ENCODE measurements at regions not wholly inside any gene's neighbourhood (a gene's known extent, or its start where the extent isn't known, plus 50 kb on each side); places are given as distances from the start of the nearest gene placed in this dataset.
A peak's percentile ranks its signal among the peaks of the same experiment; 100 is the strongest.

DNA sequence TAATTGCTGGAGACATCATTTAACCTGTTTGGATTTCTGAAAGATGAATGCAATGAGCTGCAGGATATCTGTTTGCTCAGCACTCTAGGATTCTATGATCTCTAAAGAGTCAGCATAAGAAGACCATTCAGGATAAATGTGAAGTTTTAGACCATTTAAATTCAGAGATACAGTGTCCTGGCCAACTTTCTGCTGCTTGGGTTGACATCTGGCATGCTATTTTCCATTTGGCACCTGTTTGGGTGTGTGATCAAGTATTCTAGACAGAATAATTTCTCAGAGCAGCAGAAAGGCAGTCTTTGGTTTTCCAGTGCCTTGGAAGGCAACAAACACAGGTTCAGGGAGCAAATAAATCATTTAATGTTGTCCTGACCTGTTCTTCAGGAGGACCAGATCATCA lies 144.8 kb upstream of the NDUFV2 start:
- no TSS peak for BruUV-seq (replicated peaks)
- Mint-ChIP-seq H3K4me3 (ENCODE audit: unreplicated experiment) (no peak overlapping the region), H3K27ac (ENCODE audit: unreplicated experiment) (no peak overlapping the region), H3K4me1 (ENCODE audit: low read depth, unreplicated experiment) (peaks cover 33% of the 10 kb centered on the region), H3K36me3 (ENCODE audit: insufficient read depth, unreplicated experiment) (peaks cover 6% of the 10 kb centered on the region), H3K9me3 (ENCODE audit: unreplicated experiment) (peaks cover 12% of the 10 kb centered on the region), H3K27me3 (ENCODE audit: insufficient read depth, unreplicated experiment) (no peaks in the 10 kb centered on the region)
- no peaks in the 10 kb centered on the region for H3K27me3 ChIP-seq (replicated peaks; ENCODE audit: control insufficient read depth, insufficient read depth, low read length)
- H3K36me3 ChIP-seq (ENCODE audit: control insufficient read depth, insufficient read depth, low read length): no peaks in the 10 kb centered on the region
- POLR2A ChIA-PET: no interaction called here
- CTCF ChIA-PET: no interaction called here
- no peak overlapping the region for H3K4me3 ChIP-seq (ENCODE audit: low read depth, low read length)
- TF ChIP-seq, protein P1, sequence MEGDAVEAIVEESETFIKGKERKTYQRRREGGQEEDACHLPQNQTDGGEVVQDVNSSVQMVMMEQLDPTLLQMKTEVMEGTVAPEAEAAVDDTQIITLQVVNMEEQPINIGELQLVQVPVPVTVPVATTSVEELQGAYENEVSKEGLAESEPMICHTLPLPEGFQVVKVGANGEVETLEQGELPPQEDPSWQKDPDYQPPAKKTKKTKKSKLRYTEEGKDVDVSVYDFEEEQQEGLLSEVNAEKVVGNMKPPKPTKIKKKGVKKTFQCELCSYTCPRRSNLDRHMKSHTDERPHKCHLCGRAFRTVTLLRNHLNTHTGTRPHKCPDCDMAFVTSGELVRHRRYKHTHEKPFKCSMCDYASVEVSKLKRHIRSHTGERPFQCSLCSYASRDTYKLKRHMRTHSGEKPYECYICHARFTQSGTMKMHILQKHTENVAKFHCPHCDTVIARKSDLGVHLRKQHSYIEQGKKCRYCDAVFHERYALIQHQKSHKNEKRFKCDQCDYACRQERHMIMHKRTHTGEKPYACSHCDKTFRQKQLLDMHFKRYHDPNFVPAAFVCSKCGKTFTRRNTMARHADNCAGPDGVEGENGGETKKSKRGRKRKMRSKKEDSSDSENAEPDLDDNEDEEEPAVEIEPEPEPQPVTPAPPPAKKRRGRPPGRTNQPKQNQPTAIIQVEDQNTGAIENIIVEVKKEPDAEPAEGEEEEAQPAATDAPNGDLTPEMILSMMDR (IDR thresholded peaks at IDR 0.05; ENCODE audit: insufficient read depth in 1 of 2, low read depth in 1 of 2, low read length in 1 of 2, severe bottlenecking in 1 of 2, unreplicated experiment in 1 of 2): no peak
- peaks cover 75% of the 10 kb centered on the region for H3K4me1 ChIP-seq
- intact Hi-C loops (cut with micrococcal nuclease; ENCODE audit: unreplicated experiment): no loop called here
- H3K9me3 ChIP-seq: peaks cover 20% of the 10 kb centered on the region
- DNase-seq: no peak

DNA sequence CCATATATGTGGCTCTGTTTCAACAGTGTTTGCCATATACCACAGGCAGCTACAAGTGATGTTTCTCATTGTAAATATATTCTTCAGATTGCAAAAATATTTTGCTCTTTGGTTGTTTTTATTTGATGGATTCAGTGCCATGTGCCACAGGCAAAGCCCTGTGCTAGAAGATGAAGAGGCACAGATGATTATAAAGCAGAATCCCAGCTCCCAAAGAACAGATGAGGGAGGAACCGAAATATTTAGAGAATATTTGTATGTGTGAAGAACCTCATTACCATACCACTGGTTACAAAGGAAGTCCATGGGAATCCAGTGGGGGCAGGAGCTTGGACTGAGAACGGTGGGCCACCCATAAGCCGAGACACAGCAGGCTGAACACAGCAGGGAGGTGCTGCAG lies 143.8 kb upstream of the NDUFV2 start:
- BruUV-seq (replicated peaks): no TSS peak
- no peaks in the 10 kb centered on the region for H3K36me3 ChIP-seq (ENCODE audit: control insufficient read depth, insufficient read depth, low read length)
- H3K4me3 Mint-ChIP-seq (ENCODE audit: unreplicated experiment): peak overlapping the region; percentile 62
- H3K27me3 Mint-ChIP-seq (ENCODE audit: insufficient read depth, unreplicated experiment): no peaks in the 10 kb centered on the region
- ChIA-PET POLR2A (no interaction called here), CTCF (no interaction called here)
- H3K4me1 ChIP-seq: peaks cover 81% of the 10 kb centered on the region
- peaks cover 12% of the 10 kb centered on the region for H3K9me3 Mint-ChIP-seq (ENCODE audit: unreplicated experiment)
- H3K9me3 ChIP-seq: peaks cover 20% of the 10 kb centered on the region
- intact Hi-C loops (cut with micrococcal nuclease; ENCODE audit: unreplicated experiment): no loop called here
- peak overlapping the region; percentile 74 for H3K27ac Mint-ChIP-seq (ENCODE audit: unreplicated experiment)
- no peak for DNase-seq
- peaks cover 42% of the 10 kb centered on the region for H3K4me1 Mint-ChIP-seq (ENCODE audit: low read depth, unreplicated experiment)
- TF ChIP-seq, protein P1 (IDR thresholded peaks at IDR 0.05; ENCODE audit: insufficient read depth in 1 of 2, low read depth in 1 of 2, low read length in 1 of 2, severe bottlenecking in 1 of 2, unreplicated experiment in 1 of 2): no peak
- peaks cover 12% of the 10 kb centered on the region for H3K36me3 Mint-ChIP-seq (ENCODE audit: insufficient read depth, unreplicated experiment)
- H3K27me3 ChIP-seq (replicated peaks; ENCODE audit: control insufficient read depth, insufficient read depth, low read length): no peaks in the 10 kb centered on the region
- H3K4me3 ChIP-seq (ENCODE audit: low read depth, low read length): no peak overlapping the region

DNA sequence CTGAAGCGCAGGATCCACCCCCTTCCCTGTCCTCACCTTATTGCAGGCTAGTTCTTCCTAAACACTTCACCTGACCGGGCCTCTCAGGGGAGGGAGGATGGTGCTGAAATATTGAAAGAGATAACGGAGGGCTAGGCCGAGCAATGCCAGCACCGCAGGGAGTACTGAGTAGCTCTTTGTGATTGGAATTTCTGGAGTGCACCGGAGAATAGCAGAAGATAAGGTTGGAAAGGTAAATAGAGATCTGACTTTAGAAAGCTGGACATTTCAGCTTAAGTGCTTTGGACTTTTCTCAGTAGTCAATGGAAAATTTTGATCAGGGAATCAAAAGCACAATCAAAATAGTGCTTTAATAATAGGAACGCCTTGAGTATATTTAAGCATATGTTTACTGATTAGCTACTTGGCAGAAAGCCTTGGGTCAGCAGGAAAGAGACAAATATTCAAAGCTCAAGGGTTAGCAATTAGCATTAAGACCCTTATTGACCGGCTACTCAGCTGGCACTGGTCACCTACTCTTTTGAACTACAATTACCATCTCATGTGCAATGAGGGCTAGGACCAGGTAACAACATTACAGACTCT lies 142.9 kb upstream of the NDUFV2 start:
- intact Hi-C loops (cut with micrococcal nuclease; ENCODE audit: unreplicated experiment): loop anchor here (2.0 kb wide), 1 partner anchor 69 kb away; no protein-coding TSS in a partner anchor
- H3K9me3 ChIP-seq: peaks cover 16% of the 10 kb centered on the region
- H3K27me3 Mint-ChIP-seq (ENCODE audit: insufficient read depth, unreplicated experiment): no peaks in the 10 kb centered on the region
- peaks cover 43% of the 10 kb centered on the region for H3K4me1 Mint-ChIP-seq (ENCODE audit: low read depth, unreplicated experiment)
- H3K4me3 Mint-ChIP-seq (ENCODE audit: unreplicated experiment): peak overlapping the region; percentile 62
- H3K27ac Mint-ChIP-seq (ENCODE audit: unreplicated experiment): peak overlapping the region; percentile 74
- peaks cover 81% of the 10 kb centered on the region for H3K4me1 ChIP-seq
- no peaks in the 10 kb centered on the region for H3K36me3 ChIP-seq (ENCODE audit: control insufficient read depth, insufficient read depth, low read length)
- H3K36me3 Mint-ChIP-seq (ENCODE audit: insufficient read depth, unreplicated experiment): peaks cover 12% of the 10 kb centered on the region
- no peaks in the 10 kb centered on the region for H3K27me3 ChIP-seq (replicated peaks; ENCODE audit: control insufficient read depth, insufficient read depth, low read length)
- CTCF ChIA-PET: interaction anchor here (0.9 kb wide), 1 partner anchor 28 kb away, joined by 4 read pairs; no protein-coding TSS in a partner anchor
- no TSS peak for BruUV-seq (replicated peaks)
- H3K9me3 Mint-ChIP-seq (ENCODE audit: unreplicated experiment): peaks cover 12% of the 10 kb centered on the region
- TF ChIP-seq, protein P1 (IDR thresholded peaks at IDR 0.05; ENCODE audit: insufficient read depth in 1 of 2, low read depth in 1 of 2, low read length in 1 of 2, severe bottlenecking in 1 of 2, unreplicated experiment in 1 of 2): no peak
- peak; percentile 81 to 90 for DNase-seq
- POLR2A ChIA-PET: interaction anchor here (0.5 kb wide), 1 partner anchor 273 kb away, joined by 3 read pairs; no protein-coding TSS in a partner anchor
- no peak overlapping the region for H3K4me3 ChIP-seq (ENCODE audit: low read depth, low read length)
